Left kidney (tissue), 1 donor: ENCODE measurements at regions not wholly inside any gene's neighbourhood (a gene's known extent, or its start where the extent isn't known, plus 50 kb on each side); places are given as distances from the start of the nearest gene placed in this dataset.

Experiments
- DNase-seq: peaks from one replicate; pipeline ENCODE4 v3.0.0-alpha.2; 2013

DNA sequence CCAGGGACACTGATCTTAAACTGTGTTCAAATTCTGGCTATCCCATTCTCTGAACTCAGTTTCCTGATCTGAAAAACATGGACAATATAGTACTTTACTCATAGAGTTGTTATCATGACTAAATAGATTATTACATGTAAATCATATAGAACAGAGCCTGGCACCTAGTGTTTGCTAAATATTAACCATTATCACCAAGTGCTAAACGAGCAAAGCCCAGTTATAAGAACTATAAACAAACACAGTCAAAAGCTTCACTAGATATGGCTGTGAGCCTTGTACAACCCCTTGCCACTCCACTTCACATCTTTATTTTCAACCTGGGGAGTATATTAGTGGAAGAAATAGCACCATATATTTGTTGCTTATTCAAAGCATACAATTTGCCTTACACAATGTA, 338.9 kb upstream of the CADM1 start:
- no peak for DNase-seq

DNA sequence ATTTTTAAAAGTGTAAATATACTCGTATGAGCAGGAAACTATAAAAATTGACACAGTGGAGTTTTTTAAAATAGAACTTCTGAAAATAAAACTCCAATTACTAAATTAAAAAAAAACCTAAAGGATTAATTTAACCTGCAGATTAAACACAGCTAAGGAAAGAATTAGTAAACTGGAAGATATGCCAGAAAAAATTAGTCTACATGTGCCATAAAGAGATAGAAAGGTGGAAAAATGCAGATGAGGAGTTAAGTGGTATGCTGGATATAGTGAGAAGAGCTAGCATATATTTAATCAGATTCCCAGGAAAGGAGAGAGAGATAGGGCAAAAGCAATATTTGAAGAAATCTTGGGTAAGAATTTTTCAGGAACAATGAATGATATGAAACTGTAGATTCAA, 315.8 kb upstream of the CADM1 start:
- DNase-seq, result no peak

DNA sequence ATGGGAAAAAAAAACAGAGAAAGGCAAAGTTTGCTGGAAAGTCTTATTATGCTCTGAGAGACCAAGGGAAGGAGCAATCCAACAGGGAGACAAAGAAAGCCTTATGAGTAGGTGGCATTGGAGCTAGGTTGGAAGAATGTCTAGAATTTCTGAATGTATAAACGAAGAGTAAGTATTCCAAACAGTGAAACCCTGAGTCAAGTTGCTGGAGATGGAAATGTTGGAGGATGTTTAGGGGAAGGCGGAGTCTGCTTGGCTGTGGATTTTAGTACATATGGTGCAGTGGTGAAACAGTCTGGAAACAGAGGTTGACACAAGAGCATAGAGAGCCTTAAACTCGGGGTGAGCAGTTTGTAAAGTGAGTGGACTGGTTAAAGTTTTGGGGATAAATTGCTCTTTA, 314.8 kb upstream of the CADM1 start:
- DNase-seq, result no peak

DNA sequence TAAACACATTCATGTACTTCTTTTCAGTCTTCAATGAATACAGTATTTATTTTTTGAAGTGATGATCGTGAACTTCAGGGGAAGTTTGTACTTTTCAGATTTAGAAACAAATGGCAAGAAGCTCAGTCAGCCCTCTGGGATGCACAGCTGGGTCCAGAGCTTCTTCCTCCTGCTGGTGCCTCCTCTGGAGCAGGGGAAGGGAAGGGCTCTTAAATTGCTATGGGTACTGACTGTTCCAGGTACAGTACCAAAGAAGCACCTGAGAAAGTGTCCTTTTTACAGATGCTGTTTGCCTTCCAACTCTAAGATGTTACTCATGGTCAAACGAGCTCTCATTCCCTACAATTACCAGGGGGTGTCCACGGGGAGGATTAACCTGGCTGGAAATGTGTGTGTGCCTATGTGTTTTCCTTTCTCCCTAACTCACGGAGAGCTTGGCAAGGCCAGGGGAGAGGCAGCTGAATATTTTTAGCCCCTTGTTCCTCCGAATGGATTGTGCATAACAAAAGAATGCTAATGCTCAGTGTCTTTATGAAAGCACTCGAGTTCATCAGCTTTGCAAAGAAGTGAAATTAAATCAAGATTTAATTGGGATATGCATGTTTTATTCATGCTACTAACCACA, 313.7 kb upstream of the CADM1 start:
- DNase-seq, result no peak

DNA sequence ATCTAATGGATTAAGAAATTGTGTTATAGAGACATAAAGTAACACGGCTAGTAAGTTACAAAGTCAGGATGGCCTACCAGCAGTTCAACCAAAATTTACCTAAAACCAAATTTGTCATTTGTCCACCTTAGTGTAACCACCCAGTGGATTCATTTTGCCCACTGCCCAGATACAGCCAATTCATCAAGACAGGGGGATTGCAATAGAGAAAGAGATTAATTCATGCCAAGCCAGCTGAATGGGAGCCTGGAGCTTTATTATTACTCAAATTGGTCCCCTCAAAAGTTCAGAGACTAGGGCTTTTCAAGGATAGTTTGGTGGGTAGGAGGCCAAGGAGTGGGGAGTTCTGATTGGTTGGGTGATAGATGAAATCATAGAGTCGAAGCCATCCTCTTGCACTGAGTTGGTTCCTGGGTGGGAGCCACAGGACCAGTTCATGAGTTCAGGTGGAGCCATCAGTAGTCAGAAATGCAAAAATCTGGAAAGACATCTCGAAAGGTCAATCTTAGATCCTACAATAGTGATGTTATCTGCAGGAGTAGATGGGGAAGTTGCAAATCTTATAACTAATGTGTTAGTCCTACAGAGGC, 304.2 kb upstream of the CADM1 start:
- DNase-seq, result no peak

DNA sequence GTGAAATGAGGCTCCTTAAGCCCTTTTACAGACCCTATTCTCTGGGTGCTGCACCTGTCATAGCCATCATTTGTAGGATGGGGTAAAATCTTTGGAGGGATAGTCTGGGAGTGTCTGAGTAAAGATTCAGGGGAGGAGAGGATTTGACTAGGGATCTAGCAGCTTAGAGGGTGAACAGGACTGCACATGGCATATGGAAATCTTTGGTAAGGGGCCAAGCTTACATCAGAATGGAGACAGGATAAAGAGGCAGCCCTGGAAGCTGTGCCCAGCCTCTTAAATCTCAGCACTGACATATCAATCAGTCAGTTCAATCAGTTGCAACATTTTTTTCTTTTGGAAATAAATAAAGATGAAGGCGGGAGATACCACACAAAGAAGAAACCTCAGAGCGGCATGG, 301.8 kb upstream of the CADM1 start:
- no peak for DNase-seq

DNA sequence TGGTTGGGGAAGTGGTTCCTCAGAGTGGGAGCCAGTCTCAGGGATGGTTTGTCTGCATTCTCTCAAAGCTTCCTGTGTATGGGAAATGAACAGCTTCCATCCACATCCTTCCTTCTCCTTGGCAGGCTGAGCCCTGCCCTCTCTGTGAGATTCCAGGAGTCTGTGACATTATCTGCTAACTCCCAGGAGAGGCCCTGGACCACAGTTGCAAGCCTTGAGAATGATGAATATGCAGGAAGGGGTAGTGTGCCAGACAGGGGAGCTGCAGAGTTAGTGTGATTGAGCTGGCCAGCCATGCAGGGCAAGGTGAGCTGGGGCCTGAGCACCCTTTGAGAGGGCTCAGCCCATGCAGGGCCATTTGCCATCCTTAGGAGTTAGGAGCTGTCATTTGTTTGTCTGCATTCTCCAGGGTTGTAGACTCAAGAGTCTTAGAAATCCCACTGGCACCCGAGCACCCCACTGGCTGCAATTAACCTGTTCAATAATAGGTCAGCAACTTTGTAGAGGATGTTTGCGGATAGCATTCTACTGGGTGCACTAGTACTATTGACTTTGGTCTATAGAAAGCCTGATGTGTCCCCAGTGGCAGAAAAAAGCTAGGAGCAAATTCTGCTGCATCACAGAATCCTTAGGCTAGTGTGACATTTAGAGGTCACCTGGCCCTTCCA, 299.0 kb upstream of the CADM1 start:
- no peak for DNase-seq

DNA sequence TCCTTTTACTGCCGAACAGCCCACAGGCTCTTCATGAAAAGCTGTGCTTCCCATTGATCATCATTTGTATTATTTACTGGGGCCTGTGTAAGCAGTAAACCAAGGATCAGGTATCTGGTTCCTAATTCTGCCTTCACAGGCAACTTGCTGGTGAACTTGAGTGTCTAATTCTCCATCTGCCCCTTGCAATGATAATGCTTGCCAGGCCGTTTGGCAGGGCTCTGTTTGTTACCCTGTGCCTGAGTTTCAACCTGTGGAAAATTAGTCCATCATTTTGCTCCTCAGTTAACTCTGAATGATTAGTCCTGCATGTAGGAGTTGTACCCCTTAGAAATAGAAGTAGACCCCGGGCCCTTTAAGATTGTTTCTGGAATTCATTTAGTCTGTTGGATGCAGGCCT, 298.4 kb upstream of the CADM1 start:
- no peak for DNase-seq

DNA sequence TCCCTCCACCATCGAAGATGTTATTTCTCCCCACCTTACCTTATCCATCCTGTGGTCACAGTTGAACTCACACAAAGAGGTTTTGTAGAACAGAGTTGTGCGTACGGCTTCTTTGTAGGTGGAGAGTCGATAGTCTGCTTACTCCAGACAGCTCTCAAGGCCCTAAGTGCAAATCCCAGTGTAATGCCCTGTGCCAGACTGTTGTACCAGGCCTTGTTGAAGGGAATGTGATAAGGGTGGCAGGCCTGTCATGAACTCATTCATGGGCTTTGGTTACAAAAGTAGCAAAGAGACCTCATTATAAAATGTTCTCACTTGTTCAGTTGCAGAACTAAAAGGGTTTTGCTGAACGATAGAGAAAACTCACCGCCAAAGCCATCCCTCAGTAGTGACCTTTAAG, 288.7 kb upstream of the CADM1 start:
- DNase-seq, result no peak

DNA sequence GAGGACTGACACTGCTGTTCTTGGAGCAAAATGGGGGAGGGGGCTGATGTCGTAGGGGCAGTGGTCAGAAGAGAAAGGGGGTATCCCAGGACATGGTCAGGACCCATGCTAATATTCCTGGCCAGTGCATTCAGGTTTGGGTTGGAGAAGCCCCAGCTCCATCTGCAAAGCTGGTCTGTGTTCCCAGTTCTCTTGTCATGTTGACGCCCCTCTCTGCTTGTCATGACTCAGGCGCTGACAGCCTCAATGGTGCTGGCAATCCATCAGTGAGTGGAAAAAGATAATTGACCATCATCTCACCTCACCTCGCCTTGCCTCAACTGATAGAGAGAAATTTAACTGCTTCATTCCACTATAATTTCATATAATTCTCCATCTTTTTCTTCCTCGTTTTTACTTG, 283.1 kb upstream of the CADM1 start:
- no peak for DNase-seq

DNA sequence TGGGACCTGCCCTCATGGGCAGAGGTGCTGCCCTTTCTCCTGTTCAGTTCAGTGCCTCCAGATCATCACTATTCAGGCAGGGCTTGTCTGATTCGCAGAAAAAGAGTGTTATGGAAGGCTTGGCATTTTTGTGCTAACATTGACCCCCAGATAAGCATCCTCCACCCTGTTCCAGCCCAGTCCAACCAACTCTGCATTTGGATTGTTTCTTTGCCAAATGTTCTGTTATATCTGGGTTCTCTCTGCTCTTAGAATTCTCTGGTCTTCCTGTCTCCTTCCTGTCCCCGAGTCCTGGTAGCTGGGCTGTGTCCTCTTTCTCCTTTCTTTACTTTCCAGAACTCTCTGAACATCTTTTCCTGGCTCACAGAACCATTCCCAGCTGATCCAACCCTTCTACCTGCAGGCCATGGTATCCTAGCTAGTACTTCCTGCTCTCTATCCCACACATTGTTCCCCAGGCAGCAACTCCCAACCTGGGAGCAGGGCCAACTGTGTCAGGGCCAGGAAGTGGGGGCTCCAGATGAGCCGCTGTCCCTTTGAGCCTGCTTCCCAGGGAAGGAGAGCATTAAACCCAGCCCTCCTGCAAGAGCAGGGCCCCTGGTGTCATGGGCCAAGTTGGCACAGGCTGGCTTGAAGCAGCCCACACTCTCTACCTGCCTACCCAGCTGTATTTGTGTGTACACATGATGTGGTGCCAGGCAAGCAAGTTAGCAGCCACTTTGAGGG, 280.7 kb upstream of the CADM1 start:
- no peak for DNase-seq

DNA sequence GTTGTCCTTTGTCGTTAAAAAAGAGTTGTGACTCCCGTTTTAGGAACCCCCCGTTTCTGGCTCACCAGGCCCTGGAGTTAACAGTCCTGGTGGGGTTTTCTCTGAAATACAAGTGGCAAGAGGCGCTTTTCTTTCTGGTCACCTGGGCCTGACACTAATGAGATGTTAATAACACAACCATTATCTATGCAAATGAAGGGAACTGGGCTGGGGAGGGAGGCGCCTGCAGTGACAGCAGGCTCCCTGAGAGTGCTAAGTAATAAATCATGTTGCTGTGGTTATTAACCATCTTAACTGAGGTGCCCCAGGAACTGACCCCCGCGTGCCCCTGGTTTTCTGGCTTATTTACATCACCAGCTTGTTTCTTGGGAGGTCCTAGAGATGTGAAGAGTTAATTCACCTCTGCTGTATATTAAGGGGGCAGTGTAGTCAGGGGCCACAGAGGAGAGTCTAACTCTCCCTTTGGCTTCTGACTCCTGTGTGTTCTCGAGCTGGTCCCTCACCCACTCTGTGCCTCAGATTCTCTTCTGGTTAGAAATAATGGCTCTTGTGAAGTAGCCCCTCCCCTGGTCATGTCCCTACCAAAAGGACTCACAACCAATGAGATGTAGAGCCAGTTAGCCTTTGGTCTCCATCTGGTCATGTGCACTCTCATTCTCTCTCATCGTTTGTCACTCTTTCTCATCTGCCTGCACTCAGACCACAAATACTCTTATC, 276.6 kb upstream of the CADM1 start:
- DNase-seq, result no peak

DNA sequence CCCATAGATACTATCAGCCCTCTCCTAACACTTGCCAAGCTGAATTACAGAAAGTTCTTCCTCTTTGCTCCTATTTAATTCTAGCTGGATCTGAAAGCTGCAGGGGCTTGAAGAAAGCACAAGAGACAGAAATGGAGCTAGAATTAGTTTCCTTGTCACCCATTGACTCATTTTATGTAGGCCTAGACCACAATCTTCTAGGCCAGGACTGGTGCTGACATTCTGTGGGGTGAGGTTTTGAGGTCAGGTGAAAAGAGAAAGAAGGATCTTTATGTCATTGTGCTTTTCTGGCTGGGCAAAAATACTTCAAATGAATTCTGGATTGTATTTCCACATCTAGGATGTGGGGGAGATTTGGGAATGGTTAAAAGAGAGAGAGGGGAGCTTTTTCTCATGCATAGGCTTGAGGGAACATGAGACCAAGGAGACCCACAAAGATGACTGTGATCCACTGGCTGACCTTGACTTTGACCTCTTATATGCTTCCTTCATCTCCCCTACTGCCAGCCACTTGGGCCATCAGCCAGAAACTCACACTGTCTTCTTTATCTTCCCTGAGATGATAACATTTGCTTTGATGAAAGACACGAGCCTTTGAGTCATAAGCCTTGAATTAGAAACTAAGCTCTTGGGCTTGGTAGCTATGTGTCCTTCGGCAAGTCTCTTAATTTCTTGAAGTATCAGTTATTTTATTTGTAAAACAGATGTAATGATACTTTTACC, 274.9 kb upstream of the CADM1 start:
- DNase-seq, result no peak

DNA sequence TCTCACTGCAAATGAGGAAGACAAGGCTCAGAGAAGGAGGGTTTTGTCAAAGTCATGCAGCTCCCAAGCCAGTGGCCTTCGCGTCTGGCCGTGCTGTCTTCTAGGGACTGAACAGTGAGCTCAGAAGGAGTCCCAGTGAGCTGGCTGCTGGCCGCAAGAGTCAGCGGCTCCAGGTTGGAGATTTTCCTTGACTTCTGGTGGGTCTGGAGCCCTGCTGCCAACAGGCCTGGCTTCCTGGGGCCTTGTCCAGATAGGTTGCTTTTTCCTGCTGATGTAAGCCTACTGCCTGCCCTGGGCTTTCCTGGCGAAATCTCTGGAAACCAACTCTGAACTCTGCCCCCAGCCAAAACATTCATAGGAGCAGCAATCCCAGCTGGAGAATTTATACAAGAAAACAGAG, 272.7 kb upstream of the CADM1 start:
- no peak for DNase-seq

DNA sequence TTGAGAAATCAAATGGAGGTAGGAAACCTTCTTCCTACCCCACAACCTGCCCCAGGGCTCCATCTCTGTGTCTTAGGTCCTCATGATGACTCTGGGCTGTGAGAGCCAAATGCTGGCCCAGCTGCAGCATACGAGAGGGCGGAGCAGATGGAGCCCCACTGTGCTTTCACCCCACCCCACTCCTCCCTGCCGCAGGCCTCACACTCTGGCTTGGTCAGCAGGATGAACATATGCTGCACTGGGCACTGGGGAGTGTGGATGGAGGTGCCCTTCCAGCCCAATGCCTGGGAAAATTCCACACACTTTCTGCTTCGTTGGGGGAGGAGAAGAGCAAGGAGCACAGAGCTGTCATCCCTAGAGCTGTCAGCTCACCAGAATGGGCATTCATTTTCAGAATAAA, 271.6 kb upstream of the CADM1 start:
- no peak for DNase-seq

DNA sequence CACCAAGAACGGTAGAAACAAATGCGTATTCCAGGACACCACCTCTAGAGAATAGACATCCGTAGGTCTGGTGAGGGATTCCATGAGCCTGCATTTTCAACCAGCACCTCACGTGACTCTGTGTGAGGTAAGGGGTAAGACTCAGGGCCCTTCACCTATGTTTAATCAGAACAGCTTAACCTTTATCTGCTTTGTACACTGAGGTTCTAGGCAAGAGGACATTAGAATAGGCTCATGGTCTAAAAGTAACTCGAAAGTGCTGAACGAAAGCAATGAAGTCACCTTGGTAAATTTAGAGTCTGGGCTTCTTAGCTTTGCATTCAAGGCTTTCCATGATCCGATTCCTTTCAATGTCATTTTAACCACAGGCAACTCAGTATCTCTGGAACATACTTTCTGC, 270.5 kb upstream of the CADM1 start:
- DNase-seq, result no peak

DNA sequence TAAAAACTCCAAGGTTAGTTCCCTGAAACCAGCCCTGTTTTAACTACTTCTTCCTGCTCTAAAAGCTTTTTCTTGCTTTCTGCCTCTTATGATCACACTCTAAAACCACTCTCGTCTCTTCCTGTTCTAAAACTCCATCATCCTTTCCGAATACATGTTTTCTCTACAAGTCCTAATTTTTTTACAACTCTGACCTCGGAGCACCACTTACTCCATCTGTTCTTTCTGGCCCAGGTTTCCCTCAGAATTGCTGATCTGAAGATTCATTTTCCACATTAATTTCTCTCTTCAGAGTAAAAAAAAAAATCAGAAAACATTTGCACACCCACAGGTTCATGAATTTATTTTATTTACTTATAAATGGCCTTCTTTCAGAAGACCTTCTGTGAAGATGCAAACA, 265.7 kb upstream of the CADM1 start:
- DNase-seq, result no peak

DNA sequence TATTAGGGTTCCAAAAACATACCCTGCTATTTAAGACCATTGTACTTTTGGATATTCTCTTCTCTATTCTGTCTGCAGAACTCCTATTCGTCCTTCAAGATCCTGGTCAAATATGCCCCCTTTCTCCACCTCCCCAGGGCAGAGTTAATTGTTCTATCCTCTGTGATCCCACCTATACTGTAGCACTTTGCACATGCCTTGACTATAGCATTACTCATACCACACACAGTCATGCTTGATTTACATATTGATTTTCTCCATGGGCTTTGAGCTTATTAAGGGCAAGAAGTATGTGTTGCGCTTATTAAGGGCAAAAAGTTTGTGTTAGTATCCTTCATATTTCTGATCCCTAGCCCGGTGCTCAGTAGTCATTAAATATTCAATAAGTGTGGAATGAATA, 263.7 kb upstream of the CADM1 start:
- DNase-seq, result no peak

DNA sequence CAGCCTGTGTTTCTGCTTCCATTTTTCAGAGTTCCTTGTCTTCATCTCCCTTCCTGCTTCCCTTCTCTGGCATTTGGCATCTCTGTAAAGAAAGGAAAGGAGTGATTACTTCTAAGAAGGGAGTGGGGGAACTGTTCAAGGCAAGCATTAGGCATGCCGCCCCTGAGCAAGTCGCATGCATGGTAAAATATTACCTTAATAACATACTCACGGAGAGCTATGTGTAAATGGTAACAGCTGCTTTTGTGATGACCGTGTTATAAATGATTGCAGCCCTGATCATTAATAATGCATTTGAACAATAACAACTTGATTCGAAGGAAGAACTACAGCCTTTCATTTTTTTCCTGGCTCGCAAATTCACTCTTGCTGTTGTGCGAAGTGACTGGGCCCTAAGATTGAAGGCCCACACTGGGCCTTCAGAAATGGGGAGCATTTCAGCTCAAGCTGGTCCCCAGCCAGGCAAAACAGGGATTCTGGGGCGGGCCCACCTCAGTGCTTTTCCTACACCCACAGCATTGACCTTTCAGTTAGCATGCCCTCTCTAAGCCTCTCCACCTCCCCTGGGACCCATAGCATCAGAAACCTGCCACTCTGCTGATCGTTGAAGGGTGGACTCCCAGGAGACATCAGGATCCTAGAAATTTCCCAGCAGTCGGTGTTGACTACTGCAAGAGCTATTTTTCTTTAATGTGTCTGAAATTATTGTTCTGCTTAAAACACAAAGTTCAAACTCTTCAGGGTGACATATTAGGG, 263.0 kb upstream of the CADM1 start:
- DNase-seq, result no peak

DNA sequence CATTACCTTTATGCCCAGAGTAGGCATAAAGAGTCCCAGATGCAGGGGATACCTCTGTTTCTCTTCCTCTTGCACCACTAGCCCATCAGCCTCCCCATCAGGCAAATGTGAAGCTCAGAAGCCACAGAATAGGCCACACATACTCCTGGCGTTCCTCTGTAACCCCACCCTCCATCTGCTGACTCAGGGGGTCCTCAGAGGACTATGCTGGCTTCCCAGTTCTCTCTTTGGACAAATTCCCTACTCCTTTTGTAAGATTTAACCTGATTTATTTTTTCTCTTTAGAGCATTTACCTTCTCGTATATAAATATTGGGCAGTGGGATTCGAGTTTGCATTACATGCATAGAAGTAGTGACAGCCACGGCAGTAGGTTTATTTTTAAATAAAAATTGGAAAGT, 262.3 kb upstream of the CADM1 start:
- no peak for DNase-seq

DNA sequence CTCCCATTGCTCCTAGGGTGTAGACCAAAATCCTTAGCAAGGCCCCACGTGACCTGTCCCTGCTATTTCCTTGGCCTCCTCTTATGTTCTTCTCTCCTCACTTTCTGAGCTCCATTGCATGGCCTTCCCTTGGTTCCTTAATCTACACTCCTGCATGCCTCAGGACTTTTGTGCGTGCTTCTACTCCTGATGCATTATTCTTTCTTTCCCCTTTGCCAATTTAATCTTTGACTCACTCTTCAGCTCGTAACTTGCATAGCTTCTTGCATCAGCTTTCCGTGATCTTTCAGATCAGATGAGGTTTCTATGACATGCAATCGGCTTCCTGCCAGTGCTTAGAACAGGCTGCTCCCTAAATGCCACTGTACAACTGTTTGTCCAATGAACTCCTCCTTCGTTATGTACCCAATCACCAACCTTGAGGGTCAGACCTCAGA, 261.6 kb upstream of the CADM1 start:
- no peak for DNase-seq
